ENCODE measurements at regions not wholly inside any gene's neighbourhood (a gene's known extent, or its start where the extent isn't known, plus 50 kb on each side); places are given as distances from the start of the nearest gene placed in this dataset.

- Histone ChIP-seq H3K9me3 (replicated peaks; ENCODE audit: control insufficient read depth, insufficient read depth, low read length) (peaks cover 3% of the 10 kb centered on the region; the same call in 2 of the 3 replicates), H3K27ac (ENCODE audit: control insufficient read depth, insufficient read depth) (no peak overlapping the region), H3K79me2 (ENCODE audit: control insufficient read depth, insufficient read depth, low read length) (no peaks in the 10 kb centered on the region), H3K9ac (ENCODE audit: control insufficient read depth, insufficient read depth, low read length) (no peak overlapping the region), H3K4me2 (ENCODE audit: control insufficient read depth, insufficient read depth) (no peak overlapping the region), H4K20me1 (ENCODE audit: control insufficient read depth, insufficient read depth) (no peaks in the 10 kb centered on the region), H3K4me3 (no peak overlapping the region), H2AFZ (ENCODE audit: control insufficient read depth, low read depth, low read length) (no peak overlapping the region), H3K27me3 (replicated peaks in 1 of 2; ENCODE audit: control insufficient read depth in 2 of 2, insufficient read depth in 2 of 2, low read length in 1 of 2) (no peaks in the 10 kb centered on the region), H3K4me1 (ENCODE audit: control insufficient read depth, insufficient read depth, low read length) (no peaks in the 10 kb centered on the region), H3K36me3 (ENCODE audit: control insufficient read depth in 2 of 2, insufficient read depth in 2 of 2, low read length in 1 of 2) (no peaks in the 10 kb centered on the region)
- TF ChIP-seq PAX8 (IDR thresholded peaks at IDR 0.05), result no peak
- no peak for TF ChIP-seq TCF12 (IDR thresholded peaks at IDR 0.05; ENCODE audit: low read depth, low read length)
- TF ChIP-seq RUNX3 (IDR thresholded peaks at IDR 0.05; ENCODE audit: low read length), result no peak
- no peak for TF ChIP-seq ZNF217 (IDR thresholded peaks at IDR 0.05)
- TF ChIP-seq CEBPZ (IDR thresholded peaks at IDR 0.05; ENCODE audit: low read depth, low read length), result no peak
- TF ChIP-seq IRF4 (IDR thresholded peaks at IDR 0.05; ENCODE audit: low read depth, low read length), result no peak
- no peak for TF ChIP-seq GABPA (IDR thresholded peaks at IDR 0.05; ENCODE audit: low read depth)
- no peak for TF ChIP-seq SUPT20H (IDR thresholded peaks at IDR 0.05; ENCODE audit: borderline replicate concordance, control insufficient read depth, low read depth, low read length)
- TF ChIP-seq IKZF2 (IDR thresholded peaks at IDR 0.05), result no peak
- TF ChIP-seq CEBPB (IDR thresholded peaks at IDR 0.05; ENCODE audit: borderline replicate concordance in 1 of 2, low read depth in 2 of 2, low read length in 2 of 2), result no peak
- TF ChIP-seq ZBTB11 (CRISPR knock-in tag; IDR thresholded peaks at IDR 0.05), result no peak
- no peak for TF ChIP-seq NR2C1 (IDR thresholded peaks at IDR 0.05)
- no peak for TF ChIP-seq SMC3 (IDR thresholded peaks at IDR 0.05; ENCODE audit: borderline replicate concordance, low read length)
- no peak for TF ChIP-seq TARDBP (IDR thresholded peaks at IDR 0.05; ENCODE audit: borderline replicate concordance)
- no peak for TF ChIP-seq RAD51 (IDR thresholded peaks at IDR 0.05)
- no peak for TF ChIP-seq EGR1 (IDR thresholded peaks at IDR 0.05; ENCODE audit: borderline replicate concordance in 1 of 2, low read depth in 2 of 2, low read length in 2 of 2)
- no peak for DNase-seq (ENCODE audit: low read depth, low spot score)
- BruUV-seq (replicated peaks), result no TSS peak
- SMC1A ChIA-PET (ENCODE audit: uncharacterized antibody, unreplicated experiment), result no interaction called here
- CTCF ChIA-PET, result no interaction called here
- RAD21 ChIA-PET (ENCODE audit: unreplicated experiment), result no interaction called here
- WGBS (ENCODE audit: insufficient coverage, insufficient replicate concordance, low lambda C conversion rate, missing lambda C conversion rate), result 11% methylated on average over 8 of the region's 8 CpGs
- ATAC-seq, result no peak
- intact Hi-C loops (cut with micrococcal nuclease; ENCODE audit: unreplicated experiment), result no loop called here
- POLR2A ChIA-PET, result no interaction called here
- in situ Hi-C loops (cut with MboI), result no loop called here
- no peak for FAIRE-seq
Observed at GRCh38 chr1:5763696-5764370, 228.4 kb downstream of the NPHP4 start.
